ENCODE measurements at regions not wholly inside any gene's neighbourhood (a gene's known extent, or its start where the extent isn't known, plus 50 kb on each side); places are given as distances from the start of the nearest gene placed in this dataset.

DNA sequence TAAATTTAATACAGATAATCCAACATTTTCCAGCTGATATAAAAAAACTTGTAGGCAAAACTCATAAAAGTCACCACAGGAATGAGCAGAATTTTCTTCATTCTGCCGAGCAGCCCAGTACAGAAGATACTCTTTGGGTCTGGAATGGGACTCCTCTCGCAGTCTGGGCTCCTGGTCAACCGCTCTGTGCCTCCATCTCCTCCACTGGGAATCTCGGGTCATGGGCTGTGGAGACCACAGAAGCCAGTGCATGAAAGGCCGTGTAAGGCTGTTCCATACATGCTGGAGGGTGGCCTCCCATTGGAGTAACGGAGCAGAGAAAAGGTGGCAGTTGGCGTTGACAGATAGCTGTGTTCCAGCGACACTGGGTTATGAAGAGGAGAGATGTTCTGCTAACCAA is 616.4 kb upstream of the MGMT start:
- Mint-ChIP-seq H3K4me3 (no peak overlapping the region), H3K4me1 (ENCODE audit: low read depth) (no peaks in the 10 kb centered on the region), H3K27ac (no peak overlapping the region), H3K36me3 (ENCODE audit: low read depth) (no peaks in the 10 kb centered on the region), H3K9me3 (no peaks in the 10 kb centered on the region), H3K27me3 (peaks cover 3% of the 10 kb centered on the region)

DNA sequence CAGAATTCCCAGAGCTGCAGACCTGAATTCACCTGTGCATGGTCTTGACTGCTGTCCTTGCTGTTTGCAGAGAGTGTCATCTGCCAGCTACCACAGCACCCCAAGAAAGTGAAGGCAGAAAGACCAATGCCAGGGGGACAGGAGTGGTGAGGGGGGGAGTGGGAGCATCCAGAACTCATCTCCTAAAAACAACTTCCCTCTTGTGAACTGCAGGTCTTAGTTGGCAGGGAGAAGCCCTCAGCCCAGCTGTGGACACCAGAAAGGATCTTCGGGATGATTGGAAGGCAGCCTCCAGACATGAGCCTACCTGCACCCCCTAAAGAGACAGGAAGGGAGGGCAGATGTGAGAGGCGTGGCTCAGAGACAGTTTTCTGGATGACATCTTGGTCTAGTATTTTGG is 615.8 kb upstream of the MGMT start:
- no peak overlapping the region for H3K27ac Mint-ChIP-seq
- no peak overlapping the region for H3K4me3 Mint-ChIP-seq
- no peaks in the 10 kb centered on the region for H3K4me1 Mint-ChIP-seq (ENCODE audit: low read depth)
- H3K9me3 Mint-ChIP-seq, result no peaks in the 10 kb centered on the region
- H3K36me3 Mint-ChIP-seq (ENCODE audit: low read depth), result no peaks in the 10 kb centered on the region
- peaks cover 3% of the 10 kb centered on the region for H3K27me3 Mint-ChIP-seq

DNA sequence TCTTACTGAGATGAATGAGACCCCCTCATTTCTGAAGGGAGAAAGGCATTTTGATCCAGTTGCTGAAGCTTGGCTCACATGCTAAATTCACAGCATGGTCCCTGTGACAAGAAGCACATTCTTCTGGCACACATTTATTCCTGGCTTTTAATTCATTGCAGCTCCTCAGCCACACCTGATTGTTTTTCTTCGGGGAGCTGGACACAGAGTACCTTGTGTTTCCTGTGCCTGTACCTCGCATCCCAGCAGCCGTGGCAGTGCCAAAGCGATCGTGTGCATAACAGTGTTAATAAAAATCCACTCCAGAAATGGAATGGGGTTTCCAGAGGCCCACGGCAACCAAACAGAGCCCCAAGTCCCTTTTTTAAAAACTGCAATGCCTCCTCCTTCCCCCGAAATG is 615.3 kb upstream of the MGMT start:
- no peaks in the 10 kb centered on the region for H3K9me3 Mint-ChIP-seq
- no peaks in the 10 kb centered on the region for H3K4me1 Mint-ChIP-seq (ENCODE audit: low read depth)
- H3K4me3 Mint-ChIP-seq, result no peak overlapping the region
- peaks cover 3% of the 10 kb centered on the region for H3K27me3 Mint-ChIP-seq
- no peaks in the 10 kb centered on the region for H3K36me3 Mint-ChIP-seq (ENCODE audit: low read depth)
- H3K27ac Mint-ChIP-seq, result no peak overlapping the region

DNA sequence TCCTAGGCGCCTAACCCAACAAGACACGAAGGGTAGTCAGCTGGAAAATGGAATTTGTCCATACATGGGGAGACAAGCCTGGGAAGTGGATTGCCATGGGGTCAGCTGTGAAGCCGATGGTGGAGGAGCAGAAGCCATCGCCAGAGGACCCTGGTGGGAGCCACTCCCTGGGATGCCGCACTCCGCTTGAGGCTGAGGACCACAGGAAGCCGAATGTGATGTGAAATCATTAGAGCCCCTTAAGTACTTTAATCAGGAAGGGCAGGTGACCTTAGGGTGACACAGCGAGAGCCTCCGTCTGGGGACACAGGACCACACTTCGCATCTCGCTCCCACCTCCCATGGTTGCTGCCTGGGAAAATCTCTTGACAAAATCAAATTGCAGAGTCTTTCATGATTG is 614.6 kb upstream of the MGMT start:
- Mint-ChIP-seq H3K27me3 (peaks cover 3% of the 10 kb centered on the region), H3K9me3 (no peaks in the 10 kb centered on the region), H3K4me1 (ENCODE audit: low read depth) (no peaks in the 10 kb centered on the region), H3K36me3 (ENCODE audit: low read depth) (no peaks in the 10 kb centered on the region), H3K27ac (no peak overlapping the region), H3K4me3 (no peak overlapping the region)

DNA sequence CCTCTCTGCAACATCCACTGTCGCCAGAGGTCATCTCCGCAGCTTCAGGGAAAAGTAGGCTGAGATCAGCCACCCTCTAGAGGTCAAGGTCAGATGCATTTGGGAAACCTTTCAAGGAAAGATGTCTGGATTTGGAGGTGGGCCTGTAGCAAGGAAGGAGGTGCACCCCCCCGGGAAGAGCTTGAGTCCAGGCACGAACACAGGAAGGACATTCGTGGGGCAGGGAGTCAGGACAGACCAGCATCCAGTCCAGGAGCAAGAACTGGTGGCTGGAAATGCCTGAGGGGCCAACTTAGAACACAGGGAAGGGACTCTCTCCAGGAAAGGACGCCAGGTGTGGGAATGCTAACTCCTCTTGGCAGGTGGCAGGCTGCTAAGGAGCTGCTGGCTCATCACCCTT is 614.1 kb upstream of the MGMT start:
- no peaks in the 10 kb centered on the region for H3K4me1 Mint-ChIP-seq (ENCODE audit: low read depth)
- H3K27me3 Mint-ChIP-seq, result peaks cover 3% of the 10 kb centered on the region
- no peak overlapping the region for H3K27ac Mint-ChIP-seq
- no peak overlapping the region for H3K4me3 Mint-ChIP-seq
- H3K9me3 Mint-ChIP-seq, result no peaks in the 10 kb centered on the region
- no peaks in the 10 kb centered on the region for H3K36me3 Mint-ChIP-seq (ENCODE audit: low read depth)

DNA sequence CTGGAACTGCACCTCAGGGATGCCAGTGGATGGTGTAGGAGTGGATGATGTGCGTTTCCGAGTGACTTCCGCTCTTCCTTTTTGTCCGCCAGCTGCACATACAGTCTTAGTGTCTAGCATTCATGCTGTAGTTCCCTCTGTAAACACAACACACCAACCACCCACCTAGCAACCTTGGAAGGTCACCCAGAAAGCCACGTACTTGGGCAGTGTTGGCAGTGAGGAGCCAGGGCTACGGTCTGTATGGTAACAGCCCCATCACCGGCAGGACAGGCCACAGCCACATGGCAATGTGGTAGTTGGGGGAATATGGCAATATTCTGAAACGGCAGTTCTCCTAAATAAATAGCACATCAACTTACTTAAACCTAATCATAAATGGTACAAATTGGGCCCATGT is 613.5 kb upstream of the MGMT start:
- no peak overlapping the region for H3K4me3 Mint-ChIP-seq
- no peaks in the 10 kb centered on the region for H3K9me3 Mint-ChIP-seq
- no peaks in the 10 kb centered on the region for H3K36me3 Mint-ChIP-seq (ENCODE audit: low read depth)
- H3K27ac Mint-ChIP-seq, result no peak overlapping the region
- peaks cover 3% of the 10 kb centered on the region for H3K27me3 Mint-ChIP-seq
- H3K4me1 Mint-ChIP-seq (ENCODE audit: low read depth), result no peaks in the 10 kb centered on the region

DNA sequence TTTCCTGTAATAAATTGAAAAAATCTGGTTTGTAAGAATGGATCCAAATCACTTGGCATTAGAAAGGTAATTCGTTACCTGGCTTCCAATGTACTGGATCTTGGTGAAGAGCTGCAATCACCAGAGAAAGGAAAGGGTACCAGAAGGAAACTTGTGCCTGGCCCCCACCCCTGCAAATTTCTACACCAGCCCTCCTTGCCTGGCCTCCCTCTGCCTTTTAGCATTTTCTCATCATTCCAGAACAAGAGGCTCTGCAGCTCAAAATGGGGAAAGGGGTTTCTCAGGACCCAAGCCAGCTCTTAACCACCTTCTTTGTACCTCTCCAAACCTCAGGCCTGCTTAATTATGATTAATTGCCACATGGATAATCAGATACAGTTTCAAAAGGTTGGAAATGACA is 612.8 kb upstream of the MGMT start:
- H3K36me3 Mint-ChIP-seq (ENCODE audit: low read depth), result no peaks in the 10 kb centered on the region
- no peak overlapping the region for H3K4me3 Mint-ChIP-seq
- H3K9me3 Mint-ChIP-seq, result no peaks in the 10 kb centered on the region
- no peaks in the 10 kb centered on the region for H3K4me1 Mint-ChIP-seq (ENCODE audit: low read depth)
- peaks cover 3% of the 10 kb centered on the region for H3K27me3 Mint-ChIP-seq
- H3K27ac Mint-ChIP-seq, result no peak overlapping the region

DNA sequence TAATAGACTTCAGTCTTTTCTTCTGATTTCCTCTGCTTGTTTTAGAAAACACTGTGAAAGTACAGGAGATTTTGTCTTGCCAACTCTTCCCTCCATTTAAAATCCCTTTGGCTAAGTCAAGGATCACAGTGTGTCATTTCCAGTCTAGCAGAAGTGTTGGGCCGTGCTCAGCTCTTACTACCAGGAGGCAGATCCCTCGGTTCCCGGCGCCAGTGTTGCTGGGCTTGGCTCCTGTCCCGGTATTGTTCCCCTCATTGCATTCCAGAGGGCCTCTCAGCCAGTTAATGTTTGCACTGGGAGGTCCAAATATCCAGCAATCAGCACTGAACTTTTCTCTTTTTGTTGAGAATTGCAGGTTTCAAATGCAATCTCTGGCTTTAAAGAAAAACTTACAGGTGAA is 612.1 kb upstream of the MGMT start:
- peaks cover 3% of the 10 kb centered on the region for H3K27me3 Mint-ChIP-seq
- no peak overlapping the region for H3K27ac Mint-ChIP-seq
- H3K4me1 Mint-ChIP-seq (ENCODE audit: low read depth), result no peaks in the 10 kb centered on the region
- H3K9me3 Mint-ChIP-seq, result no peaks in the 10 kb centered on the region
- no peak overlapping the region for H3K4me3 Mint-ChIP-seq
- no peaks in the 10 kb centered on the region for H3K36me3 Mint-ChIP-seq (ENCODE audit: low read depth)

DNA sequence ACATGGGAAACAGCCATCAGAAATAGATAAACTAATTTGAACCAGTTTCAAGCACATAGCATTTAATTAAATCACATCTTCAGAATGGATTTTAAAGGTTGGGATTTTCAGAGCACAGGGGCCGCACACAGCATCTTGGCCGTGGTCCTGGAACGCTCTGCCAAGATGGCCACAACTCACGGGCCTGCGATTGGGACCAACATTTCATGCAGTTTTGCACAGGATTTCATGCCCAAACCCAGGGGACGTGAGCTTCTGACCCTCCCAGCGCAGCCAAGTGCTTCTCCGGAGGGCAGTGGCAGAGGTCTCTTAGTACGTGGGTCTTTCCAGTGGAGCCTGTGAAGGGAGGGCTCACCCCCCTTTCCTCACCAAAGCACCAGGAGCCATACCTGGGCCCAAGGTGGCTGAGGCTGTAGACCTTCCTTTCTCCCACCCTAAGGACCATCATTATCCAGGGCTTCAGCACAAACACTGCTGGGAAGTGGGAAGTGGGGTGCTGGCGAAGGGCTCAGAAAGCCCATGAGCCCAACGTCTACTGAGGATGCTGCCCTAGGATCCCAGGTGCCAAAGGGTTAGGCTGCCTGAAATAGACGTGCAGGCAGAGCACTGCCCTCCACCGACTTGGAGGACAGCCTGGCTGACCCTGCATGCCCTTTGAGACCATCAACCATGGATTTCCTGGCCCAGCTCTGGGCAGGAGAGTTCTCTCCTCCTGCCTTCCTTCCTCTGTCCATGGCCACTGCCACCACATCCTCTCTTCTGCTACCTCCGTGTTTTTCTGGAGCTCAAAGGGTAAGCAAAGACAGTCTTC is 611.2 kb upstream of the MGMT start:
- H3K9me3 Mint-ChIP-seq, result no peaks in the 10 kb centered on the region
- no peaks in the 10 kb centered on the region for H3K36me3 Mint-ChIP-seq (ENCODE audit: low read depth)
- H3K4me3 Mint-ChIP-seq, result no peak overlapping the region
- H3K27ac Mint-ChIP-seq, result no peak overlapping the region
- H3K4me1 Mint-ChIP-seq (ENCODE audit: low read depth), result no peaks in the 10 kb centered on the region
- peaks cover 3% of the 10 kb centered on the region for H3K27me3 Mint-ChIP-seq

DNA sequence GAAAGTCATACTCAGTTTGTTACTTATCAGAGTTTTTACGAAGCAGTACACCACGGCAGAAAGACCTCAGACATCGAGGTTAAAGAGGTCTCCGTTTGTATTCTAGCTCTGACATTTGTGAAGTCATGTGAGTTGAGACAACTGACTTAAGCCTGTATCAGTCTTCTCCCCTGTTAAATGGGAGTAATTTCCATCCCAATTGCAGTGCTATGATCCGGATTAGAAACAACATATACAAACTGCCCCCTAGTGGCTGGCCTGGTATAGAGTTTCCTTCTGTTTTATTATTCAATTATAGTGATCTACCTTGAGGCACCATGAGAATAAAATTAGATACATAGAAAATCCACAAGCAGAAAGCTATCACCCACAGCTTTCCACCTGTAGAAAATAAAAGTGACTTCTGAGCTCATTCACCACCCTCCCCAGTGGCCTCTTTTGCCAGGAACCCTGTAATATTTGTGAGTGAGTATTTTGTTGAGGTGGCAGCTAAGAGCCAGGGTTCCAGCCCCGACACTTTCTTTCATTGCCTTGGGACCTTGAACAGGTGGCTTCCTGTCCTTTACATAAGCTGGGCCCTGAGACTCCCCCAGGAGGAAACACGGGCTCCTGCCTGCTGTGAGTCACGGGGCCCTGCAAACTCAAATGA is 607.2 kb upstream of the MGMT start:
- Mint-ChIP-seq H3K9me3 (no peaks in the 10 kb centered on the region), H3K36me3 (ENCODE audit: low read depth) (no peaks in the 10 kb centered on the region), H3K4me3 (no peak overlapping the region), H3K27me3 (no peaks in the 10 kb centered on the region), H3K27ac (no peak overlapping the region), H3K4me1 (ENCODE audit: low read depth) (no peaks in the 10 kb centered on the region)

DNA sequence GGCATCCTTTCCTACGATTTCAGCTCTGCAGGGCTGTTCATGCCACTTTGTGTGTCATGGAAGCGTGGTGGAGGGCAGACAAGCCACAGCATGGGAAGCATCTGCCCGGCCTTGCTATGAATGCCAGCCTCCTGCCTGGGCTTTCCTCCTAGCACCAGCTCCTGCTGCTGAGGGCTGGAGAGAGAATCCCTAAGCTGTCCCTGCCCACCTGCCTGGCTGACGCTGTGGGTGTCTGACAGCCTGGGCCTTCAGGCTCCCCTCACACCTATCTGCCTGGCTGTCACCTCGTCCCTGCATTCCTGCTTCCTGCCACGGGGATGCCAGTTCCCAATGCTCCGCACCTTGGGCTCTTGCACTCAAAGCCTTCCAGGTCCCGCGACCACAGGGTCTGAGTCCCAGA is 606.5 kb upstream of the MGMT start:
- Mint-ChIP-seq H3K27me3 (no peaks in the 10 kb centered on the region), H3K4me3 (no peak overlapping the region), H3K27ac (no peak overlapping the region), H3K36me3 (ENCODE audit: low read depth) (no peaks in the 10 kb centered on the region), H3K4me1 (ENCODE audit: low read depth) (no peaks in the 10 kb centered on the region), H3K9me3 (no peaks in the 10 kb centered on the region)

DNA sequence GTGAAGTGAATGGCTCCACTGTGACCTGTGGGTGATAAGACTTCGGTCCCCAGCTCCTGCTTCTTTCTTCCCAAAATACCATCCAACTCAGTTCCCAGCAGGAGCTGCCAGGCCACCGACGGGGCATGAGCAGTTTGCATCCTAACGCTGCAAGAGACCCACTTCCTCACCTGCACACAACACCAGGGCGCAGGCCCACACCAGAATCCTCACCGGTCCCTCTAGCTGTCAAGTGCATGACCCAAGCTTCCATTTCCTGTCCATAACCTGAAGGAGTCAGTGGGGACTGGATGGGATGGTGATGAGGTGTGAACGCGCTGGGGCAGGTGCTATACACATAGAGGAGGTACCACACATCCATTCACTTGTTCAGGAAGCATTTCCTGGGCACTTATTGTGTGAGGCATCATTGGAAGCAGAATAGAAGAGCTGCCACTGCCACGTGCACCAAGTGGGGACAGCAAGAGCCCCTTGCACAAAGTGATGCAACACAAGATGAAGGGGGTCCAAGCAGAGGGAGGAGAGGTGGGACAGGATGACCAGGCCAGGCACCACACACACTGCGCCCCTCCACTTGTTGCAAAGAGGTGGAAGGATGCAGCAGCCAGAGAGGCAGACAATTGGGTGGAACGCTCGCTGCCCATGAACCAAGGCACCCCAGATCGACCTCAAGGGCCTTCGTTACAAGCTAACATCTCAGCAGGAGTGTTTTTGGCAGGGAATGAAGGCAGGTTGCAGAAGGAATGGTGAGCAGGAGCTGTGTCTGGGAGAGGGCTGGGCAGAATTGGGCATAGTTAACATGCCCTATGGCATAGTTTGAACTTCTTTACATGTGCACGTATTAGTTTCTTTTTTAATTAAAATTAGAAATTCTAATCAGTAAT is 605.8 kb upstream of the MGMT start:
- Mint-ChIP-seq H3K27ac (no peak overlapping the region), H3K36me3 (ENCODE audit: low read depth) (no peaks in the 10 kb centered on the region), H3K4me1 (ENCODE audit: low read depth) (no peaks in the 10 kb centered on the region), H3K4me3 (no peak overlapping the region), H3K9me3 (no peaks in the 10 kb centered on the region), H3K27me3 (no peaks in the 10 kb centered on the region)

DNA sequence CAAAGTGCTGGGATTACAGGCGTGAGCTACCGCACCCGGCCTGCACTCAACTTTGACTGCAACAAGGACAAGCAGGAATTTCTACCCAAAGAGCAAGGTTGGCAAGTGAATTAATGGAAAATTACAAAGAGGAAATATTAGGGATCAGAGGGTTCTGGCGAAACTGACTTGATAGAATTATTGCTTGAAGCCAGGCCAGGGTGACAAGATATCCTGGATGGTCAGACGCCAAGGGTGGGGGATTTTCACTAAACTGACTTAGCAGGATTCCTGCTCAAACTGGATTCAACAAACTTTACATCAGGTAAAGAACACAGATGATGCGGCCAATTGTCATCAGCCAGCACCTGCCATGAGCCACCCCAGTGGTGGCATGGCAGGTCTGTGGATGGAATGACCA is 603.6 kb upstream of the MGMT start:
- Mint-ChIP-seq H3K4me1 (ENCODE audit: low read depth) (no peaks in the 10 kb centered on the region), H3K36me3 (ENCODE audit: low read depth) (no peaks in the 10 kb centered on the region), H3K4me3 (no peak overlapping the region), H3K27me3 (no peaks in the 10 kb centered on the region), H3K27ac (no peak overlapping the region), H3K9me3 (no peaks in the 10 kb centered on the region)

DNA sequence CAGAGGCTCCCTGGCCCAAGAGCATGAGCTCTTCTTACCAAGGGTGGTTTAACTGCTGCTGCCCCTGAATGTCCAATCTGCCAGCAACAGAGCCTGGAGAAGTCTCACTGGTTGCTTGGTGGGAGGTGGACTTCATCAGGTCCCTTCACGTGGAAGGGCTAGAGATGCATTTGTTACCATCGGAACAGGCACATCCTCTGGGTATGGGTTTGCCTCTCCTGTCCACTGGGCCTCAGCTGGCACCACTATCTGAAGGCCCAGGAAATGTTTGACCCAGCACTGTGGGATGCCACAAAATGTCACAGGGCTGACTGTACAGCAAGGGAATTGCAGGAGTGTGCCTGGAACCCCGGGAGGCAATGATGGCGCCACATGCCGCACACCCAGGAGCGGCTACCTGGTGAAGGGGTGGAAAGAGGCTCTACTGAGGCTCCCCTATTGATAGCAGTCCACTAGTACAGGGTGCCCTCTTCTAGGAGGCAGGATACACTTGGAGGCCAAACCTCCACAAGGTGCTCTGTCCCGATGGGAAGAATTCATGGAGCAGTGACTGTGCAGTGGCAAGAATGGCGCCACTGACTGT is 603.1 kb upstream of the MGMT start:
- H3K9me3 Mint-ChIP-seq, result no peaks in the 10 kb centered on the region
- no peak overlapping the region for H3K27ac Mint-ChIP-seq
- H3K4me3 Mint-ChIP-seq, result no peak overlapping the region
- no peaks in the 10 kb centered on the region for H3K36me3 Mint-ChIP-seq (ENCODE audit: low read depth)
- H3K4me1 Mint-ChIP-seq (ENCODE audit: low read depth), result no peaks in the 10 kb centered on the region
- no peaks in the 10 kb centered on the region for H3K27me3 Mint-ChIP-seq

Data from stimulated activated naive CD8-positive, alpha-beta T cell treated with anti-CD3 and anti-CD28 coated beads, Interleukin-15, Interleukin-2, amounts not matched to agents 100 ng/mL and 50 ng/mL, for 24 hours (primary cell).